ENCODE measurements at regions not wholly inside any gene's neighbourhood (a gene's known extent, or its start where the extent isn't known, plus 50 kb on each side); places are given as distances from the start of the nearest gene placed in this dataset.

GRCh38 chr14:76947078-76947837 is 81.2 kb downstream of the IRF2BPL start:
- ChIA-PET CTCF (interaction anchor here (0.7 to 3.9 kb wide), 18 partner anchors 9 to 128 kb away, joined by 3 to 30 read pairs (median 4); partner anchors contain the start of gene IRF2BPL), POLR2A (interaction anchor here (0.6 to 2.0 kb wide), 9 partner anchors 10 to 116 kb away, joined by 3 to 9 read pairs (median 4); no protein-coding TSS in a partner anchor)
- WGBS (ENCODE audit: low lambda C conversion rate): 4% methylated on average over 17 of the region's 28 CpGs
- Histone ChIP-seq H3K9me3 (no peaks in the 10 kb centered on the region), H3K9me2 (no peaks in the 10 kb centered on the region), H3K36me3 (replicated peaks in 1 of 2; ENCODE audit: control insufficient read depth in 1 of 2, insufficient read depth in 2 of 2, low read length in 1 of 2) (no peaks in the 10 kb centered on the region), H3K4me2 (peak overlapping the region; percentile 77), H3K9ac (peak overlapping the region; percentile 72), H2AFZ (ENCODE audit: low read depth) (peak overlapping the region; percentile 83; the same call in 1 of the 2 replicates), H3F3A (replicated peaks; ENCODE audit: insufficient read depth) (peaks cover 46% of the 10 kb centered on the region), H4K20me1 (ENCODE audit: insufficient read depth) (no peaks in the 10 kb centered on the region), H3K4me3 (ENCODE audit: low read depth in 2 of 2, low read length in 1 of 2) (peak overlapping the region; percentile 18 to 50), H3K4me1 (ENCODE audit: control insufficient read depth in 1 of 2, insufficient read depth in 2 of 2, low read depth in 1 of 2, low read length in 1 of 2) (peaks cover 43 to 46% of the 10 kb centered on the region in 2 experiments), H3K27me3 (ENCODE audit: insufficient read depth) (no peaks in the 10 kb centered on the region), H3K79me2 (ENCODE audit: insufficient read depth) (no peaks in the 10 kb centered on the region), H3K27ac (ENCODE audit: low read depth in 2 of 2, low read length in 1 of 2) (peak overlapping the region; percentile 99)
- DNase-seq: peak; percentile 90
- TF ChIP-seq YY1 (IDR thresholded peaks at IDR 0.05; ENCODE audit: low read depth) (no peak), NFIC (IDR thresholded peaks at IDR 0.05; ENCODE audit: borderline replicate concordance) (peak; percentile 92), GABPA (IDR thresholded peaks at IDR 0.05; ENCODE audit: low read depth) (0 out of 2 replicates have a peak, but pooled peaks have one; percentile 17), TCF12 (IDR thresholded peaks at IDR 0.05) (peak; percentile 59), ZBTB33 (IDR thresholded peaks at IDR 0.05; ENCODE audit: borderline replicate concordance, low read depth) (no peak), CHD2 (IDR thresholded peaks at IDR 0.05; ENCODE audit: low read length, partially characterized antibody) (no peak), ELF1 (IDR thresholded peaks at IDR 0.05) (peak; percentile 18; the same call in 1 of the 2 replicates), FOXM1 (IDR thresholded peaks at IDR 0.05; ENCODE audit: low read depth) (peak; percentile 74), EZH2phosphoT487 (IDR thresholded peaks at IDR 0.05; ENCODE audit: borderline replicate concordance, low read depth) (no peak), RFX5 (IDR thresholded peaks at IDR 0.05; ENCODE audit: low read length) (no peak; the same call in 1 of the 2 replicates), JUND (IDR thresholded peaks at IDR 0.05) (peak; percentile 40; the same call in 1 of the 2 replicates), SMC3 (IDR thresholded peaks at IDR 0.05; ENCODE audit: low read depth, low read length) (peak; percentile 70), MEF2A (IDR thresholded peaks at IDR 0.05; ENCODE audit: borderline replicate concordance, low read depth) (0 out of 2 replicates have a peak, but pooled peaks have one; percentile 8), IRF3 (IDR thresholded peaks at IDR 0.05; ENCODE audit: low read depth, low read length) (no peak), FOSL2 (IDR thresholded peaks at IDR 0.05; ENCODE audit: borderline replicate concordance, low read depth) (peak; percentile 20; the same call in 1 of the 2 replicates), GATA2 (CRISPR knock-in tag; IDR thresholded peaks at IDR 0.05) (no peak), NRF1 (IDR thresholded peaks at IDR 0.05; ENCODE audit: low read depth, low read length) (0 out of 2 replicates have a peak, but pooled peaks have one; percentile 4), SIN3A (IDR thresholded peaks at IDR 0.05; ENCODE audit: borderline replicate concordance, low read depth, low read length) (no peak), MXI1 (IDR thresholded peaks at IDR 0.05; ENCODE audit: low read depth, low read length) (peak; percentile 83), RCOR1 (IDR thresholded peaks at IDR 0.05; ENCODE audit: low read length) (0 out of 2 replicates have a peak, but pooled peaks have one; percentile 7), POLR2AphosphoS5 (IDR thresholded peaks at IDR 0.05; ENCODE audit: low read depth, low read length) (peak; percentile 47; the same call in 1 of the 2 replicates), RAD21 (IDR thresholded peaks at IDR 0.05; ENCODE audit: low read length) (peak; percentile 73), EP300 (IDR thresholded peaks at IDR 0.05; ENCODE audit: borderline replicate concordance in 1 of 2, low read depth in 1 of 2, low read length in 1 of 2) (peak; percentile 47 to 49; a peak in 2 of 4 replicates), TEAD4 (IDR thresholded peaks at IDR 0.05; ENCODE audit: borderline replicate concordance, insufficient read depth) (no peak)
- TF ChIP-seq, protein P1, sequence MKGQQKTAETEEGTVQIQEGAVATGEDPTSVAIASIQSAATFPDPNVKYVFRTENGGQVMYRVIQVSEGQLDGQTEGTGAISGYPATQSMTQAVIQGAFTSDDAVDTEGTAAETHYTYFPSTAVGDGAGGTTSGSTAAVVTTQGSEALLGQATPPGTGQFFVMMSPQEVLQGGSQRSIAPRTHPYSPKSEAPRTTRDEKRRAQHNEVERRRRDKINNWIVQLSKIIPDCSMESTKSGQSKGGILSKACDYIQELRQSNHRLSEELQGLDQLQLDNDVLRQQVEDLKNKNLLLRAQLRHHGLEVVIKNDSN (IDR thresholded peaks at IDR 0.05; ENCODE audit: borderline replicate concordance, low read depth): no peak
- TF ChIP-seq, protein P2, sequence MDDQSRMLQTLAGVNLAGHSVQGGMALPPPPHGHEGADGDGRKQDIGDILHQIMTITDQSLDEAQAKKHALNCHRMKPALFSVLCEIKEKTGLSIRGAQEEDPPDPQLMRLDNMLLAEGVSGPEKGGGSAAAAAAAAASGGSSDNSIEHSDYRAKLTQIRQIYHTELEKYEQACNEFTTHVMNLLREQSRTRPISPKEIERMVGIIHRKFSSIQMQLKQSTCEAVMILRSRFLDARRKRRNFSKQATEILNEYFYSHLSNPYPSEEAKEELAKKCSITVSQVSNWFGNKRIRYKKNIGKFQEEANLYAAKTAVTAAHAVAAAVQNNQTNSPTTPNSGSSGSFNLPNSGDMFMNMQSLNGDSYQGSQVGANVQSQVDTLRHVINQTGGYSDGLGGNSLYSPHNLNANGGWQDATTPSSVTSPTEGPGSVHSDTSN (IDR thresholded peaks at IDR 0.05): peak; percentile 34
- TF ChIP-seq, protein P3, sequence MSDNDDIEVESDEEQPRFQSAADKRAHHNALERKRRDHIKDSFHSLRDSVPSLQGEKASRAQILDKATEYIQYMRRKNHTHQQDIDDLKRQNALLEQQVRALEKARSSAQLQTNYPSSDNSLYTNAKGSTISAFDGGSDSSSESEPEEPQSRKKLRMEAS (IDR thresholded peaks at IDR 0.05; ENCODE audit: low read depth): peak; percentile 94
